Heart right ventricle (tissue), 16 donors: ENCODE measurements at regions not wholly inside any gene's neighbourhood (a gene's known extent, or its start where the extent isn't known, plus 50 kb on each side); places are given as distances from the start of the nearest gene placed in this dataset.
A peak's percentile ranks its signal among the peaks of the same experiment; 100 is the strongest.

Experiments
- ATAC-seq, 8 donors: fragments of 200-7000 bp; cut with Tn5 transposase; one replicate each; pipeline ENCODE4 v1.9.1; 2020; ENCODE audit warnings: mild to moderate bottlenecking in 8 of 8, moderate library complexity in 8 of 8, moderate number of reproducible peaks in 1 of 8
- DNase-seq, 2 donors: peaks; one replicate each; pipeline ENCODE4 v3.0.0-alpha.2; 2020
- H3K27ac ChIP-seq, 10 donors: fragments of 200-600 bp; sonication (generic) in 2 of 10; one replicate each; pipeline versions ENCODE4 v1.5.0 to v1.8.0; 2020 to 2022; ENCODE audit warnings: mild to moderate bottlenecking in 3 of 10
- H3K27me3 ChIP-seq, 7 donors: fragments of 200-600 bp; one replicate each; pipeline ENCODE4 v1.8.0; 2021 to 2022; ENCODE audit warnings: mild to moderate bottlenecking in 2 of 7
- H3K36me3 ChIP-seq, 9 donors: fragments of 200-600 bp; sonication (generic) in 1 of 9; one replicate each; pipeline versions ENCODE4 v1.5.0 to v1.8.0; 2020 to 2022; ENCODE audit warnings: mild to moderate bottlenecking in 2 of 9
- H3K4me1 ChIP-seq, 9 donors: fragments of 200-600 bp; sonication (generic) in 1 of 9; one replicate each; pipeline versions ENCODE4 v1.5.0 to v1.8.0; 2020 to 2022; ENCODE audit warnings: mild to moderate bottlenecking in 4 of 9
- H3K4me3 ChIP-seq, 10 donors: fragments of 200-600 bp; sonication (generic) in 2 of 10; one replicate each; pipeline versions ENCODE4 v1.5.0 to v1.8.0; 2020 to 2022; ENCODE audit warnings: mild to moderate bottlenecking in 7 of 10, moderate library complexity in 2 of 10
- H3K9me3 ChIP-seq, 11 donors: fragments of 200-600 bp in 10 of 11; sonication (generic) in 2 of 11; one replicate each; pipeline versions ENCODE4 v1.5.0 to v1.8.0; 2013 to 2022; ENCODE audit warnings: mild to moderate bottlenecking in 2 of 11, control low read depth in 1 of 11, moderate library complexity in 1 of 11
- CTCF ChIP-seq, 9 donors: fragments of 200-600 bp; sonication (generic) in 2 of 9; IDR thresholded peaks; one replicate each; pipeline versions ENCODE4 v1.5.0 to v1.8.0; 2021 to 2022; ENCODE audit warnings: antibody characterized with exemption in 9 of 9, mild to moderate bottlenecking in 5 of 9, moderate library complexity in 1 of 9
- whole genome bisulfite sequencing, 2 donors: extraction: QIAGEN DNeasy Blood & Tissue Kit; methylation state at CpG; one replicate each; pipeline ENCODE4 v1.1.7; 2013; ENCODE audit warnings: inconsistent platforms in 1 of 2; 5-methylcytosine and 5-hydroxymethylcytosine counted together
- intact Hi-C, 10 donors: fragments of 100-400 bp; cut with DNase I; formaldehyde crosslinking; loops; one replicate each; pipeline versions ENCODE4 v1.11.1 to v1.14.2; 2022
- donor health status: Arrhythmogenic right ventricular cardiomyopathy.
- donor health status: ischemic (EF 13 %, LVEDD 7.1; RV severe dilation, severe dysfunction).
- donor health status: healthy with polysubstance abuse.
- donor health status: DM: no; HTN: yes; CAD: no.
- donor health status: DM: no; HTN: no; CAD: no.
- donor health status: ischemic (EF 25% LVEDD 6.9; RV normal size, moderate dysfunction).
- donor health status: ischemic (EF 25% LVEDD 5.7; RV mildly dilated, moderate dysfunction).
- donor health status: healthy.
- donor health status: DM: yes; HTN: yes; CAD: no.
- donor health status: Ischemic cardiomyopathy.
- donor health status: ischemic (EF 35%, LVEDD 5.7; RV mildly dilated, moderate dysfunction).
- donor health status: nonischemic (EF 11% LVEDD 7.7; RV severe dilation, severe dysfunction).
- donor health status: DM: yes; HTN: yes; CAD: no.
- donor health status: PGD.
- donor health status: ischemic (EF 29% LVEDD 5.4; RV normal size, mild dysfunction).
- donor health status: nonischemic (EF 23%, LVEDD 6.1; RV moderate dilation, normal function).

DNA sequence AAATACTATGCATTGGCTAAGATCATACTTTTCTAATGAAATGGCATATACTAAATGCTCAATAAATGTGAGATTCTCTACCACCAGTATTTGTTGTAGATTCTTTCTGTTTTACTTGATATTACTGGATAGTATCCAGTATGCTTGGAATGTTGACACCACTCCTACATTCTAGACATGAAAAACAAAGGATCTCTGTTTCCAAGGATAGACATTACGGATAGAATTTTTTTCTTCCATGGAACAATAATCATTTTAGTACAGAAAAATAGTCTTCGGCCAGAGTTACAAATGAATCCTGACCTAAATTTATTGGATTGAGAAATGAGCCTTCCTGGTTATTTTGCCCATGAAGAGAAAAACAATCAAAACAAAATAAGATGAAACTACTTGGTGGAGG is 258.2 kb upstream of the NT5E start:
- ATAC-seq (peak in 2 of 8 donors; percentile 50 to 55), DNase-seq (no peak)
- no peaks in the 10 kb centered on the region for H3K4me1 ChIP-seq
- no peak overlapping the region for H3K4me3 ChIP-seq
- no peaks in the 10 kb centered on the region for H3K36me3 ChIP-seq
- intact Hi-C loops = loop anchor here in 1 of 10 donors (1.0 kb wide), 1 partner anchor 42 kb away; no protein-coding TSS in a partner anchor
- H3K27ac ChIP-seq = peak overlapping the region in 2 of 10 donors; percentile 27 to 37
- no peak for TF ChIP-seq CTCF (IDR thresholded peaks at IDR 0.05)
- no peaks in the 10 kb centered on the region for H3K27me3 ChIP-seq
- H3K9me3 ChIP-seq = peaks cover 0 to 53% (median 7%) of the 10 kb centered on the region in 11 donors
- 65 to 68% methylated on average over 2 of the region's 2 CpGs for WGBS, 2 donors

DNA sequence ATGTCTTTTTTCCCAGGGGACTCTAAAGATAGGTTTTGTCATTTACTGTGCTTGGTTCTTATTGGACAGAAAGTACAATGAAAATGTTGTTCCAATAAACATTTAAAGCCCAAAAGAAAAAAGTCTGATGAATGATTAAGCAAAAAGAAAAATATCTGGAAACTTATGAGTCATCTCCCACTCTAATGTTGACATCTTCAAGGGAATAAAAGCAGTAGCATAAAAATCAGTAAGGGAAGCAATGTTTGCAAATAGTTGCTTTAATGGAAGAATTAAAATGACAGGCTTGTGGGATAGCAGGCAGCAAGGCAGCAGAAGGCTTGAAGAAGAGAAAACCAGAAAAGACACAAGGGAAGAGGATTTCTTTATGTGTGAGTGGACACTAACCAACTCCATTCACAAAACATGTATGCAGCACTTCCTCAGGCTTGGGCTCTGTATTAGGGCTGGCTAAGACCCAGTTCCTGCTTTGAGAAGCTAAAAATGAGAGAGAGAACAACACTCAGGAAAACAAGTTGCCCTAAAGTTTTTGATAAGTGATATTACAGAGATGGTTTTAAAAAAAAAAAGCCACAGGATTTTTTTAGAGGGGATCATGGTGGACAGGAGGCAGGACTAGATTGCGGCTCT is 263.2 kb upstream of the NT5E start:
- no peak for TF ChIP-seq CTCF (IDR thresholded peaks at IDR 0.05)
- Histone ChIP-seq H3K4me3 (no peak overlapping the region), H3K27ac (peak overlapping the region in 2 of 10 donors; percentile 36 to 51), H3K4me1 (no peaks in the 10 kb centered on the region), H3K36me3 (no peaks in the 10 kb centered on the region), H3K27me3 (no peaks in the 10 kb centered on the region), H3K9me3 (peaks cover 0 to 24% (median 0%) of the 10 kb centered on the region in 11 donors)
- ATAC-seq (no peak), DNase-seq (no peak)
- WGBS, 2 donors = 73 to 88% methylated on average over 1 of the region's 1 CpG
- intact Hi-C loops = no loop called here

GRCh38 chr6:85185977-85186376 is 263.9 kb upstream of the NT5E start:
- no peaks in the 10 kb centered on the region for H3K36me3 ChIP-seq
- DNase-seq = no peak
- WGBS, 2 donors = 65 to 67% methylated on average over 1 of the region's 1 CpG
- no peaks in the 10 kb centered on the region for H3K4me1 ChIP-seq
- intact Hi-C loops = no loop called here
- H3K27me3 ChIP-seq = no peaks in the 10 kb centered on the region
- peaks cover 0 to 21% (median 0%) of the 10 kb centered on the region in 11 donors for H3K9me3 ChIP-seq
- TF ChIP-seq CTCF (IDR thresholded peaks at IDR 0.05) = no peak
- no peak overlapping the region for H3K4me3 ChIP-seq
- peak overlapping the region in 2 of 10 donors; percentile 36 to 51 for H3K27ac ChIP-seq
- ATAC-seq = no peak

GRCh38 chr6:85183841-85184240 is 266.0 kb upstream of the NT5E start:
- no peak for ATAC-seq
- DNase-seq = no peak
- H3K4me3 ChIP-seq = no peak overlapping the region
- no peaks in the 10 kb centered on the region for H3K36me3 ChIP-seq
- no peaks in the 10 kb centered on the region for H3K4me1 ChIP-seq
- no peaks in the 10 kb centered on the region for H3K27me3 ChIP-seq
- no peak for TF ChIP-seq CTCF (IDR thresholded peaks at IDR 0.05)
- peaks cover 0 to 9% (median 0%) of the 10 kb centered on the region in 11 donors for H3K9me3 ChIP-seq
- intact Hi-C loops = no loop called here
- no peak overlapping the region for H3K27ac ChIP-seq
